CD4-positive, alpha-beta memory T cell (primary cell): ENCODE measurements at regions not wholly inside any gene's neighbourhood (a gene's known extent, or its start where the extent isn't known, plus 50 kb on each side); places are given as distances from the start of the nearest gene placed in this dataset.
"Not testable (repeated sequence)": the region's sequence is repeated elsewhere in the genome, so short reads cannot be mapped to it uniquely, and the experiment has no call there.

ENCODE experiments used
- CTCF ChIA-PET: fragments of 350-600 bp; sonication (Branson Sonifier 250); formaldehyde crosslinking; loops from one replicate; lab custom pipeline; 2021; ENCODE audit warnings: inconsistent platforms; ENCODE audit not compliant: partially characterized antibody; lab: Charles Lee
- POLR2A ChIA-PET: fragments of 350-600 bp; sonication (Branson Sonifier 250); formaldehyde crosslinking; loops from one replicate; lab custom pipeline; 2021; ENCODE audit not compliant: partially characterized antibody; lab: Charles Lee
- DNase-seq, 5 donors: peaks; one replicate each; pipeline versions ENCODE4 v3.0.0 to v3.0.0-alpha.2; 2020 to 2022; ENCODE audit warnings: mixed read lengths in 1 of 5
- H3K27ac ChIP-seq: one replicate; pipeline ENCODE4 v1.7.0; 2013; ENCODE audit warnings: low read depth, low read length
- H3K27me3 ChIP-seq: 2 replicates; pipeline ENCODE4 v1.7.0; 2013; ENCODE audit warnings: mild to moderate bottlenecking, low read length, moderate library complexity; ENCODE audit not compliant: insufficient read depth
- H3K36me3 ChIP-seq: 2 replicates; pipeline ENCODE4 v1.7.0; 2013; ENCODE audit warnings: mild to moderate bottlenecking, low read length, moderate library complexity; ENCODE audit not compliant: insufficient read depth
- H3K4me1 ChIP-seq: 2 replicates; pipeline ENCODE4 v1.7.0; 2013; ENCODE audit warnings: mild to moderate bottlenecking, low read length, moderate library complexity; ENCODE audit not compliant: insufficient read depth
- H3K4me3 ChIP-seq, 2 donors: one replicate each; pipeline ENCODE4 v1.7.0; 2013; ENCODE audit warnings: low read length in 2 of 2, mild to moderate bottlenecking in 1 of 2
- H3K9me3 ChIP-seq, 2 donors: one replicate each; pipeline ENCODE4 v1.7.0; 2013; ENCODE audit warnings: low read length in 2 of 2, control low read depth in 1 of 2; ENCODE audit not compliant: control insufficient read depth in 1 of 2
- H3K27ac Mint-ChIP-seq, 7 donors: one replicate each; pipeline ENCODE4 v1.8.0; 2020 to 2021; ENCODE audit warnings: mixed read lengths in 7 of 7, mild to moderate bottlenecking in 6 of 7, inconsistent platforms in 3 of 7, moderate library complexity in 3 of 7
- H3K27me3 Mint-ChIP-seq, 2 donors: one replicate each; pipeline ENCODE4 v1.8.0; 2020 to 2021; ENCODE audit warnings: mixed read lengths in 2 of 2
- H3K36me3 Mint-ChIP-seq, 2 donors: one replicate each; pipeline ENCODE4 v1.8.0; 2020 to 2021; ENCODE audit warnings: mixed read lengths in 2 of 2, inconsistent platforms in 1 of 2, mild to moderate bottlenecking in 1 of 2
- H3K4me1 Mint-ChIP-seq, 4 donors: one replicate each; pipeline ENCODE4 v1.8.0; 2020 to 2021; ENCODE audit warnings: mixed read lengths in 4 of 4, mild to moderate bottlenecking in 1 of 4
- H3K4me3 Mint-ChIP-seq, 8 donors: one replicate each; pipeline ENCODE4 v1.8.0; 2020 to 2021; ENCODE audit warnings: mixed read lengths in 8 of 8, mild to moderate bottlenecking in 7 of 8, moderate library complexity in 6 of 8, inconsistent platforms in 3 of 8
- H3K9me3 Mint-ChIP-seq, 8 donors: one replicate each; pipeline ENCODE4 v1.8.0; 2020 to 2021; ENCODE audit warnings: mixed read lengths in 8 of 8, mild to moderate bottlenecking in 5 of 8, inconsistent platforms in 3 of 8, moderate library complexity in 1 of 8
- intact Hi-C: fragments of 100-400 bp; cut with micrococcal nuclease; formaldehyde crosslinking; loops from one replicate; pipeline ENCODE4 v1.15.1; 2023

- intact Hi-C loops, H3K36me3 ChIP-seq, CTCF ChIA-PET, H3K27me3 Mint-ChIP-seq, H3K27ac ChIP-seq, POLR2A ChIA-PET, H3K4me3 ChIP-seq, H3K27me3 ChIP-seq, H3K9me3 ChIP-seq, H3K36me3 Mint-ChIP-seq, H3K4me1 ChIP-seq, H3K9me3 Mint-ChIP-seq, H3K4me3 Mint-ChIP-seq, DNase-seq: not testable (repeated sequence)
- Mint-ChIP-seq H3K27ac (peak overlapping the region in 5 of 7 donors; percentile 61 to 99 (median 85)), H3K4me1 (peaks cover 11 to 18% (median 14%) of the 10 kb centered on the region in 4 donors)
These were observed 163.9 kb upstream of the CCZ1B start for GRCh38 chr7:6989968-6990367.

GRCh38 chr7:6990426-6991152 is 164.5 kb upstream of the CCZ1B start:
- H3K27ac Mint-ChIP-seq: peak overlapping the region; percentile 76 to 99 (median 97)
- H3K36me3 ChIP-seq, H3K9me3 Mint-ChIP-seq, H3K4me3 ChIP-seq, H3K27me3 ChIP-seq, H3K4me1 ChIP-seq, H3K27me3 Mint-ChIP-seq, H3K36me3 Mint-ChIP-seq, DNase-seq, CTCF ChIA-PET, H3K9me3 ChIP-seq: not testable (repeated sequence)
- H3K4me1 Mint-ChIP-seq: peaks cover 11 to 18% (median 14%) of the 10 kb centered on the region in 4 donors
- intact Hi-C loops: loop anchor here (1.0 kb wide), 1 partner anchor 192 kb away; the partner anchor contains the start of gene C1GALT1
- H3K4me3 Mint-ChIP-seq: peak overlapping the region in 7 of 8 donors; percentile 68 to 79 (median 73)
- POLR2A ChIA-PET: interaction anchor here (0.9 to 2.3 kb wide), 2 partner anchors 12 to 51 kb away, joined by 3 to 12 read pairs; no protein-coding TSS in a partner anchor
- H3K27ac ChIP-seq: peak overlapping the region; percentile 42

- Mint-ChIP-seq H3K27ac (peak overlapping the region; percentile 76 to 99 (median 97)), H3K4me1 (peaks cover 11 to 18% (median 14%) of the 10 kb centered on the region in 4 donors), H3K4me3 (peak overlapping the region; percentile 68 to 79 (median 74))
- H3K36me3 Mint-ChIP-seq, H3K27me3 ChIP-seq, H3K36me3 ChIP-seq, H3K4me1 ChIP-seq, H3K9me3 ChIP-seq, CTCF ChIA-PET, H3K4me3 ChIP-seq, H3K9me3 Mint-ChIP-seq, H3K27me3 Mint-ChIP-seq: not testable (repeated sequence)
- H3K27ac ChIP-seq: peak overlapping the region; percentile 42
- POLR2A ChIA-PET: interaction anchor here (0.8 to 2.3 kb wide), 3 partner anchors 11 to 50 kb away, joined by 3 to 12 read pairs (median 4); no protein-coding TSS in a partner anchor
- intact Hi-C loops: loop anchor here (1.0 kb wide), 1 partner anchor 191 kb away; the partner anchor contains the start of gene C1GALT1
- DNase-seq: peak; percentile 79 to 90 (median 86)
These were observed 165.1 kb upstream of the CCZ1B start for GRCh38 chr7:6991169-6991611.

- Mint-ChIP-seq H3K4me1 (peaks cover 11 to 18% (median 14%) of the 10 kb centered on the region in 4 donors), H3K27ac (peak overlapping the region; percentile 76 to 99 (median 97)), H3K4me3 (peak overlapping the region; percentile 68 to 79 (median 74))
- DNase-seq, H3K4me3 ChIP-seq, H3K27me3 ChIP-seq, H3K4me1 ChIP-seq, H3K36me3 ChIP-seq, H3K36me3 Mint-ChIP-seq, CTCF ChIA-PET, H3K9me3 Mint-ChIP-seq, H3K27me3 Mint-ChIP-seq, H3K9me3 ChIP-seq: not testable (repeated sequence)
- POLR2A ChIA-PET: interaction anchor here (0.8 to 2.3 kb wide), 2 partner anchors 48 to 50 kb away, joined by 4 to 12 read pairs; no protein-coding TSS in a partner anchor
- H3K27ac ChIP-seq: peak overlapping the region; percentile 42
- intact Hi-C loops: loop anchor here (1.0 kb wide), 1 partner anchor 191 kb away; the partner anchor contains the start of gene C1GALT1
These were observed 165.6 kb upstream of the CCZ1B start for GRCh38 chr7:6991686-6992085.

- H3K27me3 ChIP-seq, H3K27ac ChIP-seq, H3K4me3 ChIP-seq, H3K4me3 Mint-ChIP-seq, H3K27me3 Mint-ChIP-seq, DNase-seq, H3K36me3 ChIP-seq, H3K4me1 ChIP-seq, H3K9me3 ChIP-seq, CTCF ChIA-PET, H3K36me3 Mint-ChIP-seq, H3K9me3 Mint-ChIP-seq, intact Hi-C loops: not testable (repeated sequence)
- POLR2A ChIA-PET: interaction anchor here (0.8 to 2.3 kb wide), 2 partner anchors 48 to 49 kb away, joined by 4 to 12 read pairs; no protein-coding TSS in a partner anchor
- peak overlapping the region in 6 of 7 donors; percentile 45 to 99 (median 98) for H3K27ac Mint-ChIP-seq
- H3K4me1 Mint-ChIP-seq: peaks cover 11 to 18% (median 14%) of the 10 kb centered on the region in 4 donors
These were observed 166.1 kb upstream of the CCZ1B start for GRCh38 chr7:6992133-6992532.

- H3K36me3 ChIP-seq, H3K27me3 ChIP-seq, CTCF ChIA-PET, DNase-seq, H3K4me1 ChIP-seq, H3K36me3 Mint-ChIP-seq, POLR2A ChIA-PET, H3K27me3 Mint-ChIP-seq, H3K4me3 ChIP-seq, H3K9me3 ChIP-seq, H3K27ac ChIP-seq, intact Hi-C loops, H3K4me3 Mint-ChIP-seq, H3K27ac Mint-ChIP-seq: not testable (repeated sequence)
- Mint-ChIP-seq H3K9me3 (peaks cover 0 to 19% (median 10%) of the 10 kb centered on the region in 8 donors), H3K4me1 (peaks cover 11 to 18% (median 14%) of the 10 kb centered on the region in 4 donors)
These were observed 169.0 kb upstream of the CCZ1B start for GRCh38 chr7:6995026-6995425.

GRCh38 chr7:6995493-6996289 is 169.6 kb upstream of the CCZ1B start:
- H3K4me3 Mint-ChIP-seq, H3K4me3 ChIP-seq, H3K36me3 Mint-ChIP-seq, POLR2A ChIA-PET, H3K27me3 Mint-ChIP-seq, H3K27ac ChIP-seq, CTCF ChIA-PET, H3K4me1 ChIP-seq, H3K9me3 ChIP-seq, intact Hi-C loops, H3K36me3 ChIP-seq, DNase-seq, H3K27me3 ChIP-seq: not testable (repeated sequence)
- Mint-ChIP-seq H3K4me1 (peaks cover 9 to 11% (median 11%) of the 10 kb centered on the region in 4 donors), H3K27ac (peak overlapping the region in 1 of 7 donors; percentile 63), H3K9me3 (peaks cover 0 to 25% (median 10%) of the 10 kb centered on the region in 8 donors)
